CD14-positive monocyte (primary cell): ENCODE measurements at regions not wholly inside any gene's neighbourhood (a gene's known extent, or its start where the extent isn't known, plus 50 kb on each side); places are given as distances from the start of the nearest gene placed in this dataset.

Experiments used
- DNase-seq, 3 donors: peaks; one replicate each; pipeline ENCODE4 v3.0.0-alpha.2; 2011 to 2022
- H2AFZ ChIP-seq: 2 replicates; pipeline ENCODE4 v1.6.0; 2012; ENCODE audit warnings: mild to moderate bottlenecking, low read depth, low read length, inconsistent platforms; ENCODE audit not compliant: insufficient read depth, poor library complexity, severe bottlenecking
- H3K27ac ChIP-seq, 2 donors: 1 replicate in 1 of 2; 2 replicates in 1 of 2; pipeline ENCODE4 v1.5.1; 2012 to 2013; ENCODE audit warnings: low read length in 2 of 2, control low read depth in 1 of 2, inconsistent platforms in 1 of 2, low read depth in 1 of 2, mild to moderate bottlenecking in 1 of 2
- H3K27me3 ChIP-seq, 2 donors: one replicate each; pipeline versions ENCODE4 v1.6.0 to v1.6.1; 2011 to 2013; ENCODE audit warnings: low read length in 2 of 2; ENCODE audit not compliant: control insufficient read depth in 2 of 2, insufficient read depth in 2 of 2
- H3K36me3 ChIP-seq, 2 donors: replicated peaks in 1 of 2; 1 replicate in 1 of 2; 2 replicates in 1 of 2; pipeline versions ENCODE4 v1.5.1 to v1.6.1; 2012 to 2013; ENCODE audit warnings: low read length in 2 of 2, control low read depth in 1 of 2, inconsistent platforms in 1 of 2, mild to moderate bottlenecking in 1 of 2; ENCODE audit not compliant: insufficient read depth in 2 of 2, control insufficient read depth in 1 of 2
- H3K4me1 ChIP-seq, 2 donors: 1 replicate in 1 of 2; 2 replicates in 1 of 2; pipeline versions ENCODE4 v1.5.1 to v1.6.1; 2012 to 2013; ENCODE audit warnings: low read length in 2 of 2, control low read depth in 1 of 2, inconsistent platforms in 1 of 2, mild to moderate bottlenecking in 1 of 2, moderate library complexity in 1 of 2; ENCODE audit not compliant: insufficient read depth in 2 of 2, control insufficient read depth in 1 of 2
- H3K4me2 ChIP-seq: replicated peaks from 2 replicates; pipeline ENCODE3; 2012; ENCODE audit warnings: low read length, moderate library complexity, mild to moderate bottlenecking; ENCODE audit not compliant: poor library complexity, severe bottlenecking; ENCODE audit errors: extremely low read depth
- H3K4me3 ChIP-seq, 3 experiments: fragments of 200-600 bp in 1 of 3; sonication (generic) in 1 of 3; replicated peaks in 1 of 3; 1 replicate in 2 of 3; 2 replicates in 1 of 3; pipeline ENCODE4 v1.5.1; 2011 to 2013; ENCODE audit warnings: low read length in 3 of 3, mild to moderate bottlenecking in 3 of 3, control low read depth in 2 of 3, low read depth in 2 of 3, inconsistent platforms in 1 of 3, moderate library complexity in 1 of 3
- H3K79me2 ChIP-seq: 2 replicates; pipeline ENCODE4 v1.6.0; 2012; ENCODE audit warnings: mild to moderate bottlenecking, control low read depth, inconsistent platforms, low read length, moderate library complexity; ENCODE audit not compliant: insufficient read depth
- H3K9ac ChIP-seq: 2 replicates; pipeline ENCODE4 v1.6.0; 2017; ENCODE audit warnings: low read length, mild to moderate bottlenecking; ENCODE audit not compliant: insufficient read depth, poor library complexity, severe bottlenecking
- H3K9me3 ChIP-seq, 2 donors: replicated peaks in 1 of 2; 1 replicate in 1 of 2; 2 replicates in 1 of 2; pipeline versions ENCODE4 v1.5.1 to v1.6.1; 2012 to 2013; ENCODE audit warnings: low read length in 2 of 2, control low read depth in 1 of 2; ENCODE audit not compliant: control insufficient read depth in 1 of 2, insufficient read depth in 1 of 2
- H4K20me1 ChIP-seq: 2 replicates; pipeline ENCODE4 v1.6.0; 2012; ENCODE audit warnings: mild to moderate bottlenecking, low read length, control low read depth, moderate library complexity; ENCODE audit not compliant: insufficient read depth
- H3K27ac Mint-ChIP-seq, 7 donors: one replicate each; pipeline ENCODE4 v1.8.0; 2020; ENCODE audit warnings: mild to moderate bottlenecking in 7 of 7, mixed read lengths in 7 of 7, moderate library complexity in 6 of 7, inconsistent platforms in 2 of 7
- H3K27me3 Mint-ChIP-seq, 3 donors: one replicate each; pipeline ENCODE4 v1.8.0; 2021 to 2022; ENCODE audit warnings: low read depth in 3 of 3, mild to moderate bottlenecking in 3 of 3, mixed read lengths in 3 of 3, moderate library complexity in 3 of 3, inconsistent platforms in 1 of 3
- H3K36me3 Mint-ChIP-seq, 2 donors: one replicate each; pipeline ENCODE4 v1.8.0; 2020; ENCODE audit warnings: mixed read lengths in 2 of 2, inconsistent platforms in 1 of 2, mild to moderate bottlenecking in 1 of 2
- H3K4me1 Mint-ChIP-seq: one replicate; pipeline ENCODE4 v1.8.0; 2020; ENCODE audit warnings: mild to moderate bottlenecking, mixed read lengths
- H3K4me3 Mint-ChIP-seq, 2 donors: one replicate each; pipeline ENCODE4 v1.8.0; 2020; ENCODE audit warnings: mild to moderate bottlenecking in 2 of 2, mixed read lengths in 2 of 2, moderate library complexity in 1 of 2
- H3K9me3 Mint-ChIP-seq, 7 donors: one replicate each; pipeline ENCODE4 v1.8.0; 2020 to 2022; ENCODE audit warnings: mixed read lengths in 7 of 7, mild to moderate bottlenecking in 6 of 7, moderate library complexity in 6 of 7, inconsistent platforms in 2 of 7
- CTCF ChIP-seq: fragments of 200-600 bp; IDR thresholded peaks from one replicate; pipeline ENCODE4 v1.8.0; 2022; ENCODE audit warnings: antibody characterized with exemption, mild to moderate bottlenecking
- WGBS: methylation state at CpG from one replicate; pipeline ENCODE4 v1.1.5; 2013; ENCODE audit warnings: missing lambda C conversion rate; ENCODE audit not compliant: insufficient coverage; 5-methylcytosine and 5-hydroxymethylcytosine counted together
- intact Hi-C, 2 donors: fragments of 100-400 bp; cut with micrococcal nuclease; formaldehyde crosslinking; loops; one replicate each; pipeline versions ENCODE4 v1.15.0 to v1.15.1; 2023

GRCh38 chr2:38474021-38474456, 97.0 kb upstream of the ATL2 start:
- Histone ChIP-seq H2AFZ (no peak overlapping the region), H3K36me3 (no peaks in the 10 kb centered on the region), H3K27ac (no peak overlapping the region), H4K20me1 (no peaks in the 10 kb centered on the region), H3K4me2 (no peak overlapping the region), H3K27me3 (peaks cover 0 to 2% of the 10 kb centered on the region in 2 donors), H3K4me3 (no peak overlapping the region), H3K9me3 (no peaks in the 10 kb centered on the region), H3K4me1 (no peaks in the 10 kb centered on the region), H3K79me2 (no peaks in the 10 kb centered on the region), H3K9ac (no peak overlapping the region)
- no peaks in the 10 kb centered on the region for H3K36me3 Mint-ChIP-seq
- no peak for TF ChIP-seq CTCF
- peaks cover 7% of the 10 kb centered on the region for H3K4me1 Mint-ChIP-seq
- WGBS: no CpG with 5 or more reads among the region's 3 CpGs
- H3K9me3 Mint-ChIP-seq: peaks cover 0 to 1% (median 0%) of the 10 kb centered on the region in 7 donors
- DNase-seq: peak; percentile 10 to 63 (median 12)
- H3K4me3 Mint-ChIP-seq: no peak overlapping the region
- intact Hi-C loops: no loop called here
- H3K27ac Mint-ChIP-seq: peak overlapping the region in 1 of 7 donors; percentile 46
- H3K27me3 Mint-ChIP-seq: peaks cover 9 to 10% (median 9%) of the 10 kb centered on the region in 3 donors

GRCh38 chr2:38473333-38474005, 96.4 kb upstream of the ATL2 start:
- Mint-ChIP-seq H3K27ac (peak overlapping the region in 1 of 7 donors; percentile 42), H3K9me3 (peaks cover 0 to 1% (median 0%) of the 10 kb centered on the region in 7 donors), H3K27me3 (peaks cover 9 to 11% (median 10%) of the 10 kb centered on the region in 3 donors), H3K4me1 (peaks cover 7% of the 10 kb centered on the region), H3K4me3 (no peak overlapping the region), H3K36me3 (no peaks in the 10 kb centered on the region)
- Histone ChIP-seq H3K36me3 (no peaks in the 10 kb centered on the region), H3K27me3 (peaks cover 0 to 2% of the 10 kb centered on the region in 2 donors), H3K9ac (no peak overlapping the region), H3K4me1 (no peaks in the 10 kb centered on the region), H3K9me3 (no peaks in the 10 kb centered on the region), H3K4me3 (no peak overlapping the region), H3K79me2 (no peaks in the 10 kb centered on the region), H3K4me2 (no peak overlapping the region), H3K27ac (no peak overlapping the region), H2AFZ (no peak overlapping the region), H4K20me1 (no peaks in the 10 kb centered on the region)
- no peak for DNase-seq
- WGBS: 82% methylated on average over 2 of the region's 5 CpGs
- intact Hi-C loops: no loop called here
- no peak for TF ChIP-seq CTCF
